ENCODE measurements at regions not wholly inside any gene's neighbourhood (a gene's known extent, or its start where the extent isn't known, plus 50 kb on each side); places are given as distances from the start of the nearest gene placed in this dataset.

DNA sequence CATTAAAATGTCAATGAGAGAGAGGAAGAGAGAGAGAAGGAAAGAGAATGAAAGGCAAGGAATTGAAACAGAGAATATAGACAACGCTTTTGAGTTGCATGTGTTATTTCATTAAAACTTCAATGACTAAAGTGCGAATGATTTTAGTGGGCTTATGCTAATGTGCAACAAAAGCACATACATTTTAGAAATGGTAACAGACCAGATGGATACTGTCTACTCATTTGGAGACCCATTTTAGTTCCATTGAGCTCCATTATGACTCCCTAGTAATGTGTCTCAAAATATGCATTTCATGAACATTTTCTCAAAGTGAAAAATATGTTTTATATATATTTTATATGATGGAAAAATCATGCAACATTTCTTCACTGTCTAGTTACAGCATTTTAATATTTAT is 622.2 kb upstream of the GCFC2 start:
- Histone ChIP-seq H3K79me2 (ENCODE audit: insufficient read depth, low read length) (no peaks in the 10 kb centered on the region), H3K9me3 (ENCODE audit: low read length) (no peaks in the 10 kb centered on the region), H2AFZ (ENCODE audit: low read length) (no peak overlapping the region), H3K4me1 (ENCODE audit: insufficient read depth, low read length) (no peaks in the 10 kb centered on the region), H3K9ac (ENCODE audit: insufficient read depth, low read depth, low read length) (no peak overlapping the region), H3K36me3 (replicated peaks in 1 of 2; ENCODE audit: control insufficient read depth in 1 of 2, insufficient read depth in 2 of 2, low read length in 2 of 2) (no peaks in the 10 kb centered on the region), H3K4me3 (replicated peaks in 1 of 3; ENCODE audit: insufficient read depth in 1 of 3, low read depth in 2 of 3, low read length in 3 of 3) (no peak overlapping the region), H3K27ac (ENCODE audit: extremely low read length, insufficient read depth, low read length) (no peak overlapping the region), H3K4me2 (ENCODE audit: low read depth, low read length) (no peak overlapping the region), H3K27me3 (ENCODE audit: control insufficient read depth in 1 of 2, insufficient read depth in 2 of 2, low read length in 2 of 2) (no peaks in the 10 kb centered on the region), H4K20me1 (ENCODE audit: insufficient read depth, low read length) (no peaks in the 10 kb centered on the region)
- TF ChIP-seq ZNF33A (CRISPR knock-in tag; IDR thresholded peaks at IDR 0.05; ENCODE audit: borderline replicate concordance) (no peak), POLR2AphosphoS2 (IDR thresholded peaks at IDR 0.05; ENCODE audit: low read depth, low read length) (no peak), ZNF225 (CRISPR knock-in tag; IDR thresholded peaks at IDR 0.05) (no peak), DPF2 (CRISPR knock-in tag; IDR thresholded peaks at IDR 0.05; ENCODE audit: borderline replicate concordance, low read depth) (no peak), ZNF768 (CRISPR knock-in tag; IDR thresholded peaks at IDR 0.05) (no peak), STAG1 (CRISPR knock-in tag; IDR thresholded peaks at IDR 0.05) (no peak), SIX4 (CRISPR knock-in tag; IDR thresholded peaks at IDR 0.05) (no peak), ARNT2 (CRISPR knock-in tag; IDR thresholded peaks at IDR 0.05; ENCODE audit: low read depth) (no peak), ELF4 (CRISPR knock-in tag; IDR thresholded peaks at IDR 0.05; ENCODE audit: borderline replicate concordance) (no peak), RBM22 (optimal IDR thresholded peaks at IDR 0.05; ENCODE audit: low read length) (no peak)
- TF ChIP-seq, protein P1, sequence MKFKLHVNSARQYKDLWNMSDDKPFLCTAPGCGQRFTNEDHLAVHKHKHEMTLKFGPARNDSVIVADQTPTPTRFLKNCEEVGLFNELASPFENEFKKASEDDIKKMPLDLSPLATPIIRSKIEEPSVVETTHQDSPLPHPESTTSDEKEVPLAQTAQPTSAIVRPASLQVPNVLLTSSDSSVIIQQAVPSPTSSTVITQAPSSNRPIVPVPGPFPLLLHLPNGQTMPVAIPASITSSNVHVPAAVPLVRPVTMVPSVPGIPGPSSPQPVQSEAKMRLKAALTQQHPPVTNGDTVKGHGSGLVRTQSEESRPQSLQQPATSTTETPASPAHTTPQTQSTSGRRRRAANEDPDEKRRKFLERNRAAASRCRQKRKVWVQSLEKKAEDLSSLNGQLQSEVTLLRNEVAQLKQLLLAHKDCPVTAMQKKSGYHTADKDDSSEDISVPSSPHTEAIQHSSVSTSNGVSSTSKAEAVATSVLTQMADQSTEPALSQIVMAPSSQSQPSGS (CRISPR knock-in tag; IDR thresholded peaks at IDR 0.05) = no peak
- TF ChIP-seq, protein P2, sequence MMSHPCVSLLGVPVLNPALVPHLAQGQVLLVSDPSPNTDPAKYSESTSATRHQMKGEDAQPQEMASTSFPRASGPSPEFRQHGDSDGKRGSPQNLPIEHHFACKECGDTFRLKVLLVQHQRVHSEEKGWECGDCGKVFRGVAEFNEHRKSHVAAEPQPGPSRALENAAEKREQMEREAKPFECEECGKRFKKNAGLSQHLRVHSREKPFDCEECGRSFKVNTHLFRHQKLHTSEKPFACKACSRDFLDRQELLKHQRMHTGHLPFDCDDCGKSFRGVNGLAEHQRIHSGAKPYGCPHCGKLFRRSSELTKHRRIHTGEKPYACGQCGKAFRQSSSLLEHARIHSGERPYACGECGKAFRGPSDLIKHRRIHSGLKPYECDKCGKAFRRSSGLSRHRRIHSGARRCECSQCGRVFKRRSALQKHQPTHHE (CRISPR knock-in tag; IDR thresholded peaks at IDR 0.05; ENCODE audit: borderline replicate concordance) = no peak
- TF ChIP-seq, protein P3, sequence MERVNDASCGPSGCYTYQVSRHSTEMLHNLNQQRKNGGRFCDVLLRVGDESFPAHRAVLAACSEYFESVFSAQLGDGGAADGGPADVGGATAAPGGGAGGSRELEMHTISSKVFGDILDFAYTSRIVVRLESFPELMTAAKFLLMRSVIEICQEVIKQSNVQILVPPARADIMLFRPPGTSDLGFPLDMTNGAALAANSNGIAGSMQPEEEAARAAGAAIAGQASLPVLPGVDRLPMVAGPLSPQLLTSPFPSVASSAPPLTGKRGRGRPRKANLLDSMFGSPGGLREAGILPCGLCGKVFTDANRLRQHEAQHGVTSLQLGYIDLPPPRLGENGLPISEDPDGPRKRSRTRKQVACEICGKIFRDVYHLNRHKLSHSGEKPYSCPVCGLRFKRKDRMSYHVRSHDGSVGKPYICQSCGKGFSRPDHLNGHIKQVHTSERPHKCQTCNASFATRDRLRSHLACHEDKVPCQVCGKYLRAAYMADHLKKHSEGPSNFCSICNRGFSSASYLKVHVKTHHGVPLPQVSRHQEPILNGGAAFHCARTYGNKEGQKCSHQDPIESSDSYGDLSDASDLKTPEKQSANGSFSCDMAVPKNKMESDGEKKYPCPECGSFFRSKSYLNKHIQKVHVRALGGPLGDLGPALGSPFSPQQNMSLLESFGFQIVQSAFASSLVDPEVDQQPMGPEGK (CRISPR knock-in tag; IDR thresholded peaks at IDR 0.05) = no peak
- TF ChIP-seq, protein P4, sequence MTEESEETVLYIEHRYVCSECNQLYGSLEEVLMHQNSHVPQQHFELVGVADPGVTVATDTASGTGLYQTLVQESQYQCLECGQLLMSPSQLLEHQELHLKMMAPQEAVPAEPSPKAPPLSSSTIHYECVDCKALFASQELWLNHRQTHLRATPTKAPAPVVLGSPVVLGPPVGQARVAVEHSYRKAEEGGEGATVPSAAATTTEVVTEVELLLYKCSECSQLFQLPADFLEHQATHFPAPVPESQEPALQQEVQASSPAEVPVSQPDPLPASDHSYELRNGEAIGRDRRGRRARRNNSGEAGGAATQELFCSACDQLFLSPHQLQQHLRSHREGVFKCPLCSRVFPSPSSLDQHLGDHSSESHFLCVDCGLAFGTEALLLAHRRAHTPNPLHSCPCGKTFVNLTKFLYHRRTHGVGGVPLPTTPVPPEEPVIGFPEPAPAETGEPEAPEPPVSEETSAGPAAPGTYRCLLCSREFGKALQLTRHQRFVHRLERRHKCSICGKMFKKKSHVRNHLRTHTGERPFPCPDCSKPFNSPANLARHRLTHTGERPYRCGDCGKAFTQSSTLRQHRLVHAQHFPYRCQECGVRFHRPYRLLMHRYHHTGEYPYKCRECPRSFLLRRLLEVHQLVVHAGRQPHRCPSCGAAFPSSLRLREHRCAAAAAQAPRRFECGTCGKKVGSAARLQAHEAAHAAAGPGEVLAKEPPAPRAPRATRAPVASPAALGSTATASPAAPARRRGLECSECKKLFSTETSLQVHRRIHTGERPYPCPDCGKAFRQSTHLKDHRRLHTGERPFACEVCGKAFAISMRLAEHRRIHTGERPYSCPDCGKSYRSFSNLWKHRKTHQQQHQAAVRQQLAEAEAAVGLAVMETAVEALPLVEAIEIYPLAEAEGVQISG (CRISPR knock-in tag; IDR thresholded peaks at IDR 0.05) = no peak
- TF ChIP-seq, protein P5, sequence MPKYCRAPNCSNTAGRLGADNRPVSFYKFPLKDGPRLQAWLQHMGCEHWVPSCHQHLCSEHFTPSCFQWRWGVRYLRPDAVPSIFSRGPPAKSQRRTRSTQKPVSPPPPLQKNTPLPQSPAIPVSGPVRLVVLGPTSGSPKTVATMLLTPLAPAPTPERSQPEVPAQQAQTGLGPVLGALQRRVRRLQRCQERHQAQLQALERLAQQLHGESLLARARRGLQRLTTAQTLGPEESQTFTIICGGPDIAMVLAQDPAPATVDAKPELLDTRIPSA (CRISPR knock-in tag; IDR thresholded peaks at IDR 0.05; ENCODE audit: borderline replicate concordance) = no peak
- ChIA-PET POLR2A (no interaction called here), CTCF (ENCODE audit: low intra/inter-chr PET ratio, low total read pairs) (no interaction called here)
- no peak for ATAC-seq
- in situ Hi-C loops (cut with HindIII; ENCODE audit: extremely low pct_ligation_motif_present, low pct_unique_long_range_greater_than_20kb) (no loop called here), intact Hi-C loops (cut with micrococcal nuclease; ENCODE audit: unreplicated experiment) (no loop called here)
- no peak for FAIRE-seq
- no TSS peak for BruUV-seq (replicated peaks)
- 59% methylated on average over 2 of the region's 2 CpGs for WGBS (ENCODE audit: low lambda C conversion rate)
- DNase-seq (ENCODE audit: low spot score) = no peak
